AG10803 (cell line): ENCODE measurements at regions not wholly inside any gene's neighbourhood (a gene's known extent, or its start where the extent isn't known, plus 50 kb on each side); places are given as distances from the start of the nearest gene placed in this dataset.

ENCODE experiments used
- DNase-seq: peaks from one replicate; pipeline ENCODE4 v3.0.0; 2010; ENCODE audit warnings: low read depth
- H3K4me3 ChIP-seq: 2 replicates; pipeline ENCODE4 v1.5.1; 2011; ENCODE audit warnings: mild to moderate bottlenecking, low read length, control low read depth
- TF ChIP-seq, protein P1 (sequence below): conservative IDR thresholded peaks from 2 replicates; pipeline ENCODE4 v1.5.1; 2011; ENCODE audit warnings: mild to moderate bottlenecking, low read length, control low read depth, inconsistent platforms

DNA sequence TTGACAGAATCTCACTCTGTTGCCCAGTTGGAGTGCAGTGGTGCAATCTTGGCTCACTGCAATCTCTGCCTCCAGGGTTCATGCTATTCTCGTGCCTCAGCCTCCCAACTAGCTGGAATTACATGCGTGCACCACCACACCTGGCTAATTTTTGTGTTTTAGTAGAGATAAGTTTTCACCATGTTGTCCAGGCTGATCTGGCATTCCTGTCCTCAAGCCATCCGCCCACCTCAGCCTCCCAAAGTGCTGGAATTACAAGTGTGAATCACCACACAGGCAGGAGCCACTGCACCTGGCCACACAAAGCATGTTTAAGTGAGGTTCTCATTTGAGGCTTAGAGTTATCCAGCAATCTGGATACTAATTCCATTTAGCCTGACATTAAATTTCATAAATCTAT is 180.9 kb upstream of the GRID2 start:
- no peak overlapping the region for H3K4me3 ChIP-seq
- TF ChIP-seq, protein P1, sequence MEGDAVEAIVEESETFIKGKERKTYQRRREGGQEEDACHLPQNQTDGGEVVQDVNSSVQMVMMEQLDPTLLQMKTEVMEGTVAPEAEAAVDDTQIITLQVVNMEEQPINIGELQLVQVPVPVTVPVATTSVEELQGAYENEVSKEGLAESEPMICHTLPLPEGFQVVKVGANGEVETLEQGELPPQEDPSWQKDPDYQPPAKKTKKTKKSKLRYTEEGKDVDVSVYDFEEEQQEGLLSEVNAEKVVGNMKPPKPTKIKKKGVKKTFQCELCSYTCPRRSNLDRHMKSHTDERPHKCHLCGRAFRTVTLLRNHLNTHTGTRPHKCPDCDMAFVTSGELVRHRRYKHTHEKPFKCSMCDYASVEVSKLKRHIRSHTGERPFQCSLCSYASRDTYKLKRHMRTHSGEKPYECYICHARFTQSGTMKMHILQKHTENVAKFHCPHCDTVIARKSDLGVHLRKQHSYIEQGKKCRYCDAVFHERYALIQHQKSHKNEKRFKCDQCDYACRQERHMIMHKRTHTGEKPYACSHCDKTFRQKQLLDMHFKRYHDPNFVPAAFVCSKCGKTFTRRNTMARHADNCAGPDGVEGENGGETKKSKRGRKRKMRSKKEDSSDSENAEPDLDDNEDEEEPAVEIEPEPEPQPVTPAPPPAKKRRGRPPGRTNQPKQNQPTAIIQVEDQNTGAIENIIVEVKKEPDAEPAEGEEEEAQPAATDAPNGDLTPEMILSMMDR, result no peak
- DNase-seq, result no peak

GRCh38 chr4:92128676-92129075 is 175.1 kb upstream of the GRID2 start:
- TF ChIP-seq, protein P1, result no peak
- H3K4me3 ChIP-seq, result no peak overlapping the region
- no peak for DNase-seq

DNA sequence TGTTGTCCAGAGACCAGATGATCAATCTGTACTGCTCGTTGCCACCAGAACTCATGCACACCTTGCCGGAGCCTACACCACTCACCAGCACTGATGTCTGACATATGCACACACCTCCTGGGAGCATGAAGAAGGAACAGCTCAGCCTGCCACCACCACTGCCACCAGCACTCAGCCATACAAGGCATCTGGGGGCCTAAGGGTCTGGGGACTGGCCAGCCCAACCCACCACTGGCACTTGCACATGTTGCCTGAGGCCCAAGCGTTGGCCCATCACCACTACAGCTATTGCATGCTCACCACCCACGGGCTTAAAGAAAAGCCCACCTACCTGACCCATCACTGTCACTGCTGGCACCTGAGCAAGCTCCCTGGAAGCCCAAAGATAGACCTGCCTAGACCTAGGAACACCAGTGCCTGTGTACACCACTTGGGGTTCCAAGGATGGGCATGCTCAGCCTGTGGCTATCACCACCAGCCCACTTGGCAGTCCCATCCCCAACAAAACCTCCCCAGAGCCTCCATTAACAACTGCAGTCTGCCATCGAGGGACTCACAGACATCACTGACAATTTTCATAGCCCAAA is 174.3 kb upstream of the GRID2 start:
- H3K4me3 ChIP-seq, result no peak overlapping the region
- no peak for DNase-seq
- TF ChIP-seq, protein P1, result no peak

- no peak for DNase-seq
- H3K4me3 ChIP-seq, result no peak overlapping the region
- TF ChIP-seq, protein P1, result no peak
Measured at GRCh38 chr4:92136434-92136833, 167.3 kb upstream of the GRID2 start.

- DNase-seq, result no peak
Measured at GRCh38 chr4:92163348-92163747, 140.4 kb upstream of the GRID2 start.

GRCh38 chr4:92170340-92170739 is 133.4 kb upstream of the GRID2 start:
- DNase-seq, result no peak
- no peak overlapping the region for H3K4me3 ChIP-seq
- TF ChIP-seq, protein P1, result no peak

More at GRCh38 chr4:92163348-92163747, 140.4 kb upstream of the GRID2 start:
- TF ChIP-seq, protein P1, result no peak
- H3K4me3 ChIP-seq, result no peak overlapping the region

DNA sequence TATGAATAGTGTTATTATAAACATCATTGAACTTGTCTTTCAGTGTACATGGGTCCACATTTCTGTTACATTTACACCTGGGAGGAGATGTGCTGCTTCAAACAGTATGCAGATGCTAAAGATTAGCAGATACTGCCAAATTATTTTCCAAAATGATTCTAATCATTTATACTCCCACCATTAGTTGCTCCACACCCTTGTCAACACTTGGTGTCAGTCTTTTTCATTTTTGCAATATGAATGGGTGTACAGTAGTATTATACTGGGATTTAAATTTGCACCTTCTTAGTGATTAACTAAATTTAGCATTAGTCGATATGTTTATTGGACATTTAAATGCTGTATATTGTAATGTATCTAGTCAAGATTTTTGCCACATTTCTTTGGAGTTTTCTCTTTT is 131.6 kb upstream of the GRID2 start:
- no peak overlapping the region for H3K4me3 ChIP-seq
- DNase-seq, result no peak
- TF ChIP-seq, protein P1, result no peak
